ENCODE measurements at regions not wholly inside any gene's neighbourhood (a gene's known extent, or its start where the extent isn't known, plus 50 kb on each side); places are given as distances from the start of the nearest gene placed in this dataset.

GRCh38 chr12:31867292-31867691 is 91.9 kb upstream of the RESF1 start:
- no peak for DNase-seq (ENCODE audit: low read depth)

GRCh38 chr12:31866523-31866922 is 92.7 kb upstream of the RESF1 start:
- DNase-seq (ENCODE audit: low read depth): no peak

- no peak for DNase-seq (ENCODE audit: low read depth)
Observed at GRCh38 chr12:31865023-31865422, 94.2 kb upstream of the RESF1 start.

- DNase-seq (ENCODE audit: low read depth): no peak
Observed at GRCh38 chr12:31861360-31861759, 97.9 kb upstream of the RESF1 start.

GRCh38 chr12:31860401-31860800 is 98.8 kb upstream of the RESF1 start:
- no peak for DNase-seq (ENCODE audit: low read depth)

- no peak for DNase-seq (ENCODE audit: low read depth)
Observed at GRCh38 chr12:31859232-31859977, 99.8 kb upstream of the RESF1 start.

GRCh38 chr12:31855427-31855826 is 103.8 kb upstream of the RESF1 start:
- no peak for DNase-seq (ENCODE audit: low read depth)

- DNase-seq (ENCODE audit: low read depth): no peak
Observed at GRCh38 chr12:31853977-31854376, 105.2 kb upstream of the RESF1 start.

GRCh38 chr12:31853520-31853919 is 105.7 kb upstream of the RESF1 start:
- no peak for DNase-seq (ENCODE audit: low read depth)

GRCh38 chr12:31850268-31850667 is 108.9 kb upstream of the RESF1 start:
- no peak for DNase-seq (ENCODE audit: low read depth)

GRCh38 chr12:31849090-31849687 is 110.0 kb upstream of the RESF1 start:
- no peak for DNase-seq (ENCODE audit: low read depth)

GRCh38 chr12:31846405-31846804 is 112.8 kb upstream of the RESF1 start:
- DNase-seq (ENCODE audit: low read depth): no peak

GRCh38 chr12:31845613-31846322 is 113.4 kb upstream of the RESF1 start:
- no peak for DNase-seq (ENCODE audit: low read depth)

- no peak for DNase-seq (ENCODE audit: low read depth)
Observed at GRCh38 chr12:31843398-31844095, 114.7 kb upstream of the AMN1 start.

GRCh38 chr12:31837913-31838312 is 109.1 kb upstream of the AMN1 start:
- no peak for DNase-seq (ENCODE audit: low read depth)

- DNase-seq (ENCODE audit: low read depth): no peak
Observed at GRCh38 chr12:31835276-31835882, 106.6 kb upstream of the AMN1 start.

- DNase-seq (ENCODE audit: low read depth): no peak
Observed at GRCh38 chr12:31834150-31834549, 105.3 kb upstream of the AMN1 start.

GRCh38 chr12:31832740-31833729 is 104.2 kb upstream of the AMN1 start:
- DNase-seq (ENCODE audit: low read depth): peak; percentile 3

GRCh38 chr12:31828071-31828470 is 99.2 kb upstream of the AMN1 start:
- no peak for DNase-seq (ENCODE audit: low read depth)

GRCh38 chr12:31822761-31823160 is 93.9 kb upstream of the AMN1 start:
- DNase-seq (ENCODE audit: low read depth): no peak

- DNase-seq (ENCODE audit: low read depth): no peak
Observed at GRCh38 chr12:31821484-31821883, 92.7 kb upstream of the AMN1 start.
